ENCODE measurements at regions not wholly inside any gene's neighbourhood (a gene's known extent, or its start where the extent isn't known, plus 50 kb on each side); places are given as distances from the start of the nearest gene placed in this dataset.
"Not testable (repeated sequence)": the region's sequence is repeated elsewhere in the genome, so short reads cannot be mapped to it uniquely, and the experiment has no call there.

DNA sequence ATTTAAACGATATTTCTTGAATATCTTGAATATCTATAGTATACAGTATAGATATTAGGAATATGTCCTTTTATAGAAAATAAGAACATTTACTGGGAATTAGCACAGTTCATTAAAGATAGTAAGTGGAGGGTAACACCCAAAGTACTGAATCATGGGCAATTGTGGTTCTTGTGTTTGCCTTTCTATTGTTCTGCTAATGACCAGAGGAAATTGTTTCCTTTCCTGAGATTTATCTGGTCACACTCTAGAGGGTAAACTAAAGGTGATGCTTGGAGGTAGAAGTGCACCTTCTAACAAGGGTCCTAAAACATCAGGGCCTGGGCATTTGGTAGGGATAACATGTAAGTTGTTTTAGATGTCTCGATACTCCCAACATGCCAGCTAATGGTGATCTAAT lies 241.3 kb upstream of the SFRP2 start:
- DNase-seq: no peak

DNA sequence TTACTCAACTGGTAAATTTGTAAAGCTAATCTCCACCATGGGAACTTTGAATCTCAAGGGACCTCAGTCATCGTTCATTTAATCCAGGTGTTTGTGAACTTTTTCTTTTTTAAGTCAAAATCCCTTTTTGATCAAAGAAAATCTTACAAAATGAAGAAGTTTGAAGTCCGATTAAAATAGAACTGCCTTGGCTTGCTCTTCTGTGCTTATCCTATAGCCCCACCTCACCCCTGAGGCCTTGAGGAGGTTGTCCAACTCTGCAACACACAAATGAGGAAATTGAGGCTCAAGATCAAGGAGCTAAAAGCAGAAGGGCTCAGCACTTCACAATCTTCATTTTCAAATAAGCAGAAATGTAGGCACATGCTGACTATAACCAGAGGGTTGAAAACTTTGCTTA lies 240.3 kb upstream of the SFRP2 start:
- no peak for DNase-seq

DNA sequence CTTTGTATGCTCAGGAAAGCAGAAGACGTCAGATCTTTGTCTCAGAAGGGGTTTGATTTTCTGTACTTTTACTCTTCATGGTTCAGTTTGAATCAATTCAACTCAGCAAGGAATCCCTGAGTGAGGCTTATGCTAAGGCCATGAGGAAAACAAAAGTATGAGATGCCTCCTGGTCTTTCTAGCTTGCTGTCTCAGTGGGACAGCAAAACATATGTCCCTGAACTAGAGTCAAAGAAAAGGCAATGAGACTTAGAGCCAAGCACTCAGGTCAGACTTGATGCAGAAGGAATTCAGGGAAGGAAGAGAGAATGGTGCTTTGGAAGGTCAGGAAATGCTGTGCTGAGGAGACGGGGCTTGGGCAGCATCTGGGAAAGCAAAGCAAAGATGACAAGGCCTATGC lies 236.2 kb upstream of the SFRP2 start:
- DNase-seq: no peak

DNA sequence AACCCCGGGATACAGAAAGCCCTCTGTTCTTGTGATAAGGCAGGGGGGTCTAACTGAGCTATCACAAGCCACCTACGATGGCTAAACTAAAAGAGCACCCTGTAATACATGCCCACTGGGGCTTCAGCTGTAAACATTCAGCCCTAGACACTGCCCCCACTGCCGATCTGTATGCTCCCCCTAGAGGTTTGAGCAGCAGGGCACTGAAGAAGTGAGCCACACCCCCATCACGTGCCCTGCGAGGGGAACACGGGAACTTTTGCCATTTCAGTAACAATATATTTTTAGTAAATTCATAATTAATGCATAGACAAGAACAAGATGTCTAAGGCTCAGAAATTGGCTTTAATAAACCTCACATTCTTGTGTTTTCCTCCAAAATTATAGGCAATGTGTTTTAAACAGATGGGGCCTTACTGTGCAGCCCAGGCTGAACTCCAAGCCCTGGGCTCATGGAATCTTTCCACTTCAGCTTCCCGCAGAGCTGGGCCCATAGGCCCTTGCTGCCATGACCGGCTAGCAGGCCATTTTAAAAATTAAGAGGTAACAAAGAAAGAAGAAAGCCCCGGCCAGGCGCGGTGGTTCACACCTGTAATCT lies 235.3 kb upstream of the SFRP2 start:
- no peak for DNase-seq

DNA sequence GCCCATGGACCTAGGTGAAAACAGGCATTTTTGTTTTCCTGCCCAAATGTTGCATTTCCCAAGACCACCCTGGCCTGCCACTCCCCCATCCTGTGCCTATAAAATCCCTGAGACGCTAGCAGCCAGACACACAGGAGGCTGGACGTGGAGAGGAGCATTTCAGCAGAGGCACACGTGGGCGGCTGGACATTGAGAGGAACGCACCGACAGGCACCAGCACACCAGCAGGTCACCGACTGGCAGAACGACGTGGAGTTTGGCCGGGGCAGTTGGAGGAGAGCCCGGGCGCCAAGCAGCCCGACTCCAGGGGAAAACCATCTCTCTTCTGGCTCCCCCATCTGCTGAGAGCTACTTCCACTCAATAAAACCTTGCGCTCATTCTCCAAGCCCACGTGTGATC lies 234.8 kb upstream of the SFRP2 start:
- not testable (repeated sequence) for DNase-seq

DNA sequence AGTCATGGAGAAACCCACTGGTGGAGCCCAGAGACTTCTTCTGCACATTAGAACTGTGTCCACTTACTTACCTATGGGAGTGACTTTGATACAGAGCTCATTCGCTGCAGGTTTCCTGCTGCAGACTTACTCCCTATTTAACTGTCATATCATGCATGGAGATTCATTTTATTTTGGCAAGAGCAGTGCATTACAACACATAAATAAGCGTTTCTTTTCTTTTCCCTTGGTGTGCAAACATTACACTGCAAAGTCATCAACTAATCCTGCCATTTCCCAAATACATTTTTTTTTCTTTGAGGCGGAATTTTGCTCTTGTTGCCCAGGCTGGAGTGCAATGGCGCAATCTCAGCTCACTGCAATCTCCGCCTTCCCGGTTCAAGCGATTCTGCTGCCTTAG lies 230.9 kb upstream of the SFRP2 start:
- DNase-seq: no peak

DNA sequence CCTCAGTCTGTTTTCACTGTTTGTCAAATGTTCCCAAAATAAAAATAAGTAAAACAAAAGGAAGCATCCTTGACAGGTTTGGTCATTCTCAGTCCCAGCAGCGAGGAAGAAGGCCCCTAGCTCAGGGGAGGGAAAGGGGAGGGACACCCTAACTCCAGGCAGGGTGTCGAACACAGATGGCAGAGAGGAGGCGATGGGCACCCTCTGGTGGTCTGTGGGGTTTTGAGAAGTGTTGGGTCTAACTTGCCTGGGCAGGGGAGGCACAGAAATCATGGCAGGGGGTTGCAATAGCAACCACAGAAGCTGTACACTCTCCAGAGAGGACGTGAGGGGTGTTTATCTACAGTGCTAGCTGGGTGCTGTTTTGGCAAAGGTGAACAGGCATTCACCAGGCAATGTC lies 229.8 kb upstream of the SFRP2 start:
- no peak for DNase-seq

DNA sequence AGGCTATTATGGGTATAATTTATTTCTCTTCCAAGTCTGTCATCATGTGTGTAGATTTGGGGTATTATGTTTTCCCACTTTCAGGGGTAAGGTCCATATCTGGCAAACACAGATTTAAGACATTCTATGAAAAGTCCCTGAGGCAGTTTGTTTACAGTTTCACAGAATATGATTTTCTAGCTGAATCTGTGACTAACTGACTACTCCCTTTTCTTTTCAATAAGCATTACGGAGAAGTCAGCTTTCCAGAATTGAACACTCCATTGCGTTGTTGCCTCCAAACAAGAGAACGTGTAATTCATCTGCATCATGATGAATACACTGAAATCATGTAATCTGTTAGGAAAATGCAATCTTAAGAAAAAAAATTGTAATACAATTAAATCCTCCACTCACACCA lies 226.7 kb upstream of the SFRP2 start:
- DNase-seq: no peak

DNA sequence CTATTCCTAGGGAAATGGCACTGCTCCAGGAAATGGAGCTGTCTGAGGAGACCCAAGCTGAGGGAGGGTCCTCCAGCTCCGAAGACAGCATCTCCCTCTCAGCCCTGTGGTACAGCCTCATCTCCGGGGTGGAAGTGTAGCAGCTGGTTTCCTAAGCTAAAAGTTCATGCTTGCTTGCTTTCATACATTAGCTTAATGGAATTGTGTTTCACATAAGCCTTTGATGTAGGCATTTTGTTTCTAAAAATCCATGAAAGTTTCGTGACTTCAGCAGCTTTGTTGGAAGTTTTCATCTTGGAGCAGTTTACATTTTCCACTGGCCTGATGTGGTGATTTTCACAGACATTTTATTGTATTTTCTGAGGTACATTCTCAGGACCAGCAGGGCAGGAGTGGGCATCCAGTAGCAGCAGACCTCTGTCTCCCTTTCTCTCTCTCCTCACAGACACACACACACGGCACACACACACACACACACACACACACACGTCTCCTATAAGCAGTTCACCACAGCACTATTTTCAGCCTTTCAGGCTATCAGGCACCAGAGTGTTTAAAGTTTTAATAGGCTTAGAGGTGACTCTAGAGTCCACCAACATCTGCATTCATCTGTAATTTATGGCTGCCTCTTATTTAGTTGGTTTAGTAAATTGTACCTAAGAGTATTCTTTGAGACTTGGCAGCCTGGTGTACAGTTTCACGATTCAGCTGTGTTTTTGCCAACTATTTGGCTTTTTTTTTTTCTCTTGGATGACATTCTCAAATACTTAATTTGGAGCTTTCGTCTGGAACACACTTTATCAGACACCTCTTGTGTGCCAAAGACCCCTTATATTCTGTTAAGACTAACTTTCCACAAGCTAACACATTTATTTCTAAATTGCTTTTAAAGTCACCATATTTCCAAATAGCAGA lies 225.8 kb upstream of the SFRP2 start:
- no peak for DNase-seq

DNA sequence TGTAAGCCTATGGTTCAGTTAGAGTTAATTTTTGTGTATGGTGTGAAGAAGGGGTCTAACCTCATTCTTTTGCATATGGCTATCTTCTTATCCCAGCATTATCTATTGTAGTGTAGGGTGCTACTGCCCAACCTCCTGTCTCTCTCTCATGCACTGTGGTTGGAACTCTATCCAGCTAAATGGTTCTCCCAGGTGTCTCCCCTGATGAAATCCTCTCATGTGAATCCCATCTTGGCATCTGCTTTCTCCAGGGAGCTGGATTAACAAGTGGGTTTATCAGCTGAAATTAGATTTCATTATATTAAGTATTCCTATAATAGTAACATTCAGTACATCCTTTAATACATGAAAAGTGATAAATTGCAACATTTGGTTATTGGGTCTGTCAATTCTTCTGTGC lies 224.7 kb upstream of the SFRP2 start:
- DNase-seq: no peak

DNA sequence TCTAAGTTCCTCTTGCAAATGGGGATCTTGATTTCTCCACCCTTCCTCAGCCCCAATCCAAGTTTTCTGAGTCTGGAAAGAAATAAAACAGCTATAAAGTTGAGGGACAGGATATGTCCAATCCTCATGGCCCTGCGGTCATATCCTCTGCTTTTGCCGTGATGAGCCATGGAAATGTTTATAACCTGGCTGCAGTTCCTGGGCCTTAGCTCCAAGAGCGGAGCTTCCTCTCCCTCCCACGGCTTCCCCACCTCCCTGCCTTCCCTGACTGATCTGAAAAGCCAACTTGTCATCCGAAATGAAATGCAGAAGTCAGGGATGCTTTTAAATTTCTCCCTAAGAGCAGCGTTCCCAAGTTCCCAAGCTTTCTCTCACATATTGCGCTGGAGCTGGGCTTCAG lies 221.5 kb upstream of the SFRP2 start:
- no peak for DNase-seq

DNA sequence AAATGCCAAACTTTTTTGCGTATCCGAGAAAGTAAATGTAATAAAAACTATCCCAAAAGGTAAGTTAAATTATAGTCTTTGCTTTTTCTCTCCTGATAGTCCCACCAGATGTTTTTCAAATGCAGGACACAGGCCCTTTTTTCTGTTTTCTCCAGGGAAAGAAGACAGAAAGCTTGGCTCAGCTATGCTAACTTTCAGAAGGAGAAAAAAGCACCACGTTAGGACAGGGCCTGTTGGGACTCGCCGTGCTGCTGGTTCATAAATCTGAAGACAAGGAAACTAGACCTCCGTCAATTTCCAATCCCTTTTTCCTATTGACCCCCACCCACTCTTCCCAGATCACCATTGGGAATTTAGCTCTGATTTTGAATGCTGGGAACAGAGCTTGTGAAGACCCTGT lies 220.9 kb upstream of the SFRP2 start:
- DNase-seq: no peak

DNA sequence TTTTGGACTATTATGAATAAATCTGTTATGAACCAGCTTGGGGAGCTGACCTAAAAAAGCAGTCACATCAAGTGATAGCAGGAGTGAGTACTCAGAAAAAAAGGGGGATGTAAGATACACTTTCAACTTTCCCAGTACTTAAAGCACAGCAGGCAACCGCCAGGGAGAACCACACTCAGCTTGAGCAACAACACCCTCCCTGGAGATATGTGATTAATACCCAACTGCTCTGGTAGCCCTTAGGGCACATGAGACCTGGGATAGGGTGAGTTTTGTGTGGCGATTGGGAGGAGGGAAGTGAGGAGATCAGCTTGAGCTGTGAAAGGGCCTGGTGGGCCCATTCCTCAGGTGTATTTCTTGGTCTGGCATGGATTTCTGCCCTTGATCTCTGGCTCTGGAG lies 220.3 kb upstream of the SFRP2 start:
- no peak for DNase-seq

DNA sequence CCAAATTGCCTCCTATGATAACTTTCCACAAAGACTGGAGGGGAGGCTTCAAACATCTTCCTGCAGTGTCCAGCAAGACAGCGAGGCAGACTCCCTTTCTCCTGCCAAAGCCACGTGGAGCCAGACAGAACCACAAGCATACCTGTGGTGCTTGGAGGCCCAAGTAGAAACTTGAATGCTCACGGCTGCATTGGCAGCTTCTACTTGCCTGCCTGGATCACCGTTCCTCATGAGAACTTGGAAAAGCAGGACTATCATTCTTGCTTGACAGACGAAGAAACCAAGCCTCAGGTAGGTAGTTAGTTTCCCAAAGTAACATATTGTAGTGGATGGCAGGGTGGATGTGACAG lies 216.3 kb upstream of the SFRP2 start:
- DNase-seq: no peak

DNA sequence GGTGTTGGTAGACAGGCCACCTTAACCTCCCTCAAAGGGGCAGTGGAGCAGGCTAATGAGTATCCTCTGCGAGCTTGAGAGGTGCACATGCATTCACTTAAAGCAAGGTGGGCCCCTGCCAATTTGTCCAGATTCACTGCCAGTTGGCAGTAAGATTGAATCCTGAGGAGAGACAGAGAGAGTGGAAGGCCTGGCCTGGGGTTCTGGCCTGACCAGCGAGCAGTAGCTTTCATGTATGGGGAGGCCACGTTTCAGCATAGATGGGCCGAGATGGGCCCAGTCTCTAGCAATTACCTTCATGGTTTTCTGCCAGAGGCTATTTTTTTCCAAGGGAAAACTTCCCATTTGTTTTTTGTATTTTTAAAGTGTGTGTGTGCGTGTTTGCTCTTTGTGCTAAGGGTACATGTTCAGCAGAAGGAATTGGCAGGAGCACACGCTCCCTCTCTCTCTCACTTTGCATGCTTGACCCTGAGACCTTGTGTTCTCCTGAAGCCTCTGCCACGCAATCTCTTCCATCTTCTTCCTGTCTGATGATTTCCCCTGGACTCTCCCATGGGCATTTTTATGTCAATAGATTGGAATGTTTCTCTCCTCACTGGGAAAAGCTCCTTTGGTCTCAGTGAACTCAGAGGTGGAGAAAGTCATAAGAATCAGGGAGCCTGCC lies 215.8 kb upstream of the SFRP2 start:
- no peak for DNase-seq

DNA sequence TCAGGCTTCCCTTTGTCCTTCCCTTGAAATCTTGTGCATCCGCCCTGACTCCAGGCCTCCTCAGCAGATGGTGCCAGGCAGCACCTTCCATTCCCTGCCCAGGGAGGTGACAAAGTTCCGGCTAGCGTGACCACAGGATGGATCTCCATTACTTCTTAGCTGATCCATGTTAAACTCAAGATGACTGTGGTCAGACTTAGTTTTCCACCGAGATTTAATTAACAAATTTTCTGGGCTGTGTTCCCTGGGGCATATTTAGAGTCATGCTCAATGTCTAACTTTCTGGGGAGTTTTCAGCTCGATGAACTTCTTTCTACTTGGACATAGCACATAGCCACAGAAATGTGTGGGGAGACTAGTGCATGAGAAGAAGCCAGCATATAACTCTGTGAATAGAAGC lies 215.1 kb upstream of the SFRP2 start:
- DNase-seq: no peak

DNA sequence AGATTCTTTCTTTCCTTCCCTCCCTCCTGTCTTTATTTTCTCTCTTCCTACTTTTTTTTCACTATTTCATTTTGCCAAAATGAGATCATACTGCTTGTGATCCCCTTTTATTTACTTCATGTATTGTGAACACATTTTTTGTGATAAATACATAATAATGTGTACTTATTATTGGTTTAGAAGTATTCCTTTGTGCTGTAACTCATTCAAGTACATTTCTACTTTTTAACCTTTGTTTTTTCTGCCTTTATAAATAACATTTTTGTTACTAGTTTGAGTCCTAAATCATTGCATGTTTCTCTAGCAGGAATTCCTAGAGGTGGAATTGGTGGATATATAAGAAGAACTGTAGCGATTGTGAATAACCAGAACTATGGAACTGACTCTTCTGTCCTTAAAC lies 214.5 kb upstream of the SFRP2 start:
- DNase-seq: no peak

DNA sequence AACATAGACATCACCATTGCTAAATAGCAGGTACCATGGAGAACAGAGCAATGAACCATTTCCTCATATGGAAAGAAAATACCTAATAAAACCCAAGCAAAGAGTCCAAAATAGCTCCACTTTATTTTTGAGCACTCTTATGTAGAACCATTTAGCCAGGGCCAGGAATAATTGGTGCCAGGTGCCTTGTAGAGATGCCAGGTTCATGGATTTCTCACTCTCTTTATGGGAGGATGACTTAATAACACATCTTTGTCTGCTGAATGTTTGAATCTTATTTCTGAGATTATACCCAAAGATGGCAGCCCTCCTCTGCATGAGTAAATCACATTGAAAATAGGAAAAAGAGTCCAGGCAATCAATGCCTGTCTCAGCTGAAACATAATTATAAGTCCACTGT lies 212.3 kb upstream of the SFRP2 start:
- no peak for DNase-seq

DNA sequence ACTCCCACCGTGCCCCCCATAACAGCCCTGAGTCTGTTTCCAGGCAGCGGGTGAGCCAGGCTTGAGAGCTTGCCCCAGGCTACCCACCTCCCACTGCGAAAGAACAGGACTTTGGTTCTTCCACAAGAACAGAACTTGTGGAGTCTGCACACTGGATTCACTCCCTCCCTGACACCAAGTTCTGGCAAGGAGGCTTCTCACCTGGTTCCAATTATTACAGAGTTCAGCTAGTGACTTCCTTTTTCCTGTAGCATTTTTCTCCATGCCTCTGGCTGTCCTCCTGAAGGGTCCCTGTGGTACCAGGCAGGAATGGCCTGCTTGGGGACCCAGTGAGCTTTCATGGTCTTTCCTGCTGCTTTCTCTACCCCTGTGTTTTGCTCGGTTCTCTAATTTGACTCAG lies 208.6 kb upstream of the SFRP2 start:
- DNase-seq: no peak

DNA sequence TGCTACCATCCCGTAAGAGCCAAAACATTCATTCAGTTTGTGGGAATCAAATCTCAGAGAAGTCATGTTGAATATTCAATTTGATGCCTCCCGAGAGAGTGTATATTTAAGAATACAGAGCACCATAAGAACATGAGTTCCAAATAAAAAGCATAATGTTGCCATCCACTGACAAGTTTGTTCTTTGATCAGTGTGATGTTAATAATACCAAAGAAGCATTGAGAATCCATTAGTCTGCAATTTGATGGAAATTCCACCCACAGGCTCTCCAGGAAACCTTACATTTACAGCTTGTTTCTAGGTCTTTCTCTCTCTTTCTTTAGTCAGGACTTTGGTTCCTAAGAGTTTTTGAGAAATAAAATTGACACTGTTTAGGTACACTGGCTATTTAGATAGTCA lies 200.6 kb upstream of the SFRP2 start:
- DNase-seq: no peak

DNA sequence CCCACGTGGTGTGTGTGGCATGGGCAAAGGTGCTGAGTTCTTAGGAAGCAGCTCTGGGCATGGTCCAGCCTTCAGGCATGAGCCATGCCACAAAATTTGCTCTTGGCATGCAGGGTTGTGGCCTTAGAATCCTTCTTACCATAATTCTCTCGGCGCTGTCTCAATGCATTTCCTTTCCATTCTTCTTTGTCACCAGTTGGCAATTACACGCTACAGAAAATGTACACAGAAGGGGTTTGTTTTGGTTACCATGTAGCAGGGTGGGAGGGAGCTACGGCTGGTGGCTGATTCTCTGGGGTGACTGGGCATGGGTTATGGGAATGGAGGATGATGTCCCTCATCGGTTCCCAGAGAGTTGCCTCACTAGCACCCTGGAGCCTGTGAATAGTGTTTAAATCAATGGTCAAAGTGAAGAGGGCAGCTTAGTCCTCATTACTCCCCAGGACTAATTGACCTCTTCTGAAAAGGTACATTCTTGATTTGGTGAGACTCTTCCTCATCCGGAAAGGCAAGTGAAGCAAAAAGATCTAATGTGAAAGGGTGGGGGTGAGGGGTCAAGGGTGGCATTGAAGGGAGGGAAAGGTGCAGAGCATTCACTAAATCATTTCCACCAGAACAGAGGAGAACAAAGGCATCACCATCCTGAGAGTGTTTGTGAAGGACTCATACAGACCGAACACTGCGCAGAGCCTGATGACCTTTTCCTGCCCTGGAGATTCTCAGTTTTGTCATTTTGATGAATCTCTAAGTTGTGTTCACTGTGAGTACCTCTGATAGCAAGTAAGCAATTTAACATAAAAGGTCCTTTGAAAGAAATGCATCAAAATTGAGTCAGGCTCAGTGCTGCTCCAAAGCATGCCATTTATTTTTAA lies 199.8 kb upstream of the SFRP2 start:
- no peak for DNase-seq

DNA sequence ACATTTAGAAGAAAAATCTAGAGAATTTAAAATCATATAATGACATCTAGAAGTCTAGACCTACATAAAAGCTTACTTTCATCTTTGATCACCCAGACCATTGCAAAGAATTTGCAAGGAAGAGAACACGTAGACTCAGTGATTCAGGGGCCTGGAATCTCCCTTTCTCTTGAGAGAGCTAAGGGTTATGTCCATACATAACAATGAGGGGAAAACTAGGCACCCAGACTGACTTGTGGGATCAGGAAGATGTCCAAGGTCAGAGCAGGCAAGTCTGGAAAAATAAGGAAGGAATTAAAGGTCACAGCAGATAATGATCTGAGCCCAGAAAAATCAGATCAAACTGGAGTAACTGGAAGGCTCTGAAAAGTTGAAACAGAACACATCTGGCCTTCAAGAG lies 198.4 kb upstream of the SFRP2 start:
- no peak for DNase-seq

DNA sequence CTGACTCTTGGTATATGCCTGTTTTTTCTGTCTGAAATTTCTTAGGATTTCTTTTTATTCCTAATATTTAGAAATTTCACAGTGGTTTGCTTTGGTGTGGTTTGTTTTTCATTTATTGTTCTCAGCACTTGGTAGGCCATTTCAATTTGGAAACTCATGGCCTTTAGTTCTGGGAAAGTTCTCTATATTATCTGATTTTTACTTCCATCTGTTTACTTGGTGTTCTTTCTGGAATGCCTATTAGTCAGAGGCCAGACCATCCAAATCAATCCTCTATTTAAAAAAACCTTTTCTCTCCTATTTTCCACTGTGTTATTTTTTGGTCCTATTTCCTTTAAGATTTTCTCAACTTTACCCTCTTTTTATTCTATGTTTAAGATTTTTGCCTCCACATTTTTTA lies 188.1 kb upstream of the SFRP2 start:
- DNase-seq: no peak

Data from NCI-H2171 treated with DMSO at 0.1 percent for 48 hours (cell line).